ENCODE measurements at regions not wholly inside any gene's neighbourhood (a gene's known extent, or its start where the extent isn't known, plus 50 kb on each side); places are given as distances from the start of the nearest gene placed in this dataset.

GRCh38 chr10:44804661-44805060 lies 106.5 kb upstream of the TMEM72 start:
- TF ChIP-seq CTCF (IDR thresholded peaks at IDR 0.05) (no peak), POLR2A (IDR thresholded peaks at IDR 0.05) (no peak)

Data from thyroid gland (tissue), 4 donors.